Prostate gland (tissue), 2 donors: ENCODE measurements at regions not wholly inside any gene's neighbourhood (a gene's known extent, or its start where the extent isn't known, plus 50 kb on each side); places are given as distances from the start of the nearest gene placed in this dataset.
"Not testable (repeated sequence)": the region's sequence is repeated elsewhere in the genome, so short reads cannot be mapped to it uniquely, and the experiment has no call there.

ENCODE experiments used
- DNase-seq: peaks from one replicate; pipeline ENCODE4 v3.0.0-alpha.2; 2019; ENCODE audit warnings: low spot score
- H3K27ac ChIP-seq, 2 donors: fragments of 200-600 bp; sonication (generic); 2 replicates each; pipeline ENCODE4 v1.5.1; 2017 to 2019
- H3K27me3 ChIP-seq: fragments of 200-600 bp; sonication (generic); replicated peaks from 2 replicates; pipeline ENCODE4 v1.5.1; 2019; ENCODE audit not compliant: insufficient read depth
- H3K36me3 ChIP-seq, 2 donors: fragments of 200-600 bp; sonication (generic); 1 replicate in 1 of 2; 2 replicates in 1 of 2; pipeline versions ENCODE4 v1.5.1 to v1.8.1; 2017 to 2019
- H3K4me1 ChIP-seq: fragments of 200-600 bp; sonication (generic); replicated peaks from 2 replicates; pipeline ENCODE4 v1.5.1; 2019
- H3K4me3 ChIP-seq, 2 donors: fragments of 200-600 bp; sonication (generic); 2 replicates each; pipeline ENCODE4 v1.5.1; 2017 to 2019
- H3K9me3 ChIP-seq: fragments of 200-600 bp; sonication (generic); 2 replicates; pipeline ENCODE4 v1.5.1; 2017
- POLR2A ChIP-seq: fragments of 450-650 bp; IDR thresholded peaks from one replicate; pipeline ENCODE4 v1.6.1; 2016; ENCODE audit warnings: antibody characterized with exemption, mild to moderate bottlenecking
- POLR2AphosphoS5 ChIP-seq: sonication (generic); formaldehyde crosslinking; IDR thresholded peaks from one replicate; pipeline ENCODE4 v1.6.1; 2017; ENCODE audit warnings: antibody characterized with exemption
- WGBS: methylation state at CpG from one replicate; pipeline ENCODE4 v1.1.5; 2018; 5-methylcytosine and 5-hydroxymethylcytosine counted together
- intact Hi-C: fragments of 100-400 bp; cut with DNase I; formaldehyde crosslinking; loops from one replicate; pipeline ENCODE4 v1.14.2; 2022
- TF ChIP-seq, protein P1 (sequence below), 4 experiments: fragments of 200-600 bp in 2 of 4; fragments of 450-650 bp in 2 of 4; sonication (generic) in 2 of 4; IDR thresholded peaks; 1 replicate in 3 of 4; 2 replicates in 1 of 4; pipeline ENCODE4 v1.5.1; 2016 to 2019; ENCODE audit warnings: antibody characterized with exemption in 4 of 4, mild to moderate bottlenecking in 2 of 4, moderate library complexity in 2 of 4

DNA sequence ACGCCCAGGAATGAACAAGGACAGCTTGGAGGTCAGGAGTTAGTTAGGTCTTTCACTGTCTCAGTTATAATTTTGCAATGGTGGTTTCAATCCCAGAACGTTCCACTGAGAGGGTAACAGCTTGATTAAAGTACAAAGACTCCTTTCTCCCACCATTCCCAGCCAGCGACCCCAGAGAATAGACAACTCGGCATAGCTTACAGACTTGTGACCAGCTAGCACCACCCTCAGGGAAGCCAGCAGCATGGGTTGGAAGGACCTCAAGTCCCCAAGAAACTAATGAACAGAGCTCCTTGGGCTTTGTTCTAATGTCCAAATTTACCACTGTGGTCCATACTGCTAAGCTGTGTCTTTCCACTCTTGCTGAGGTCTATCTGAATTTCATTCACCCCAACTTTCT is 72.0 kb upstream of the MED14 start:
- intact Hi-C loops, result no loop called here
- TF ChIP-seq POLR2A (no peak), POLR2AphosphoS5 (no peak)
- TF ChIP-seq, protein P1, sequence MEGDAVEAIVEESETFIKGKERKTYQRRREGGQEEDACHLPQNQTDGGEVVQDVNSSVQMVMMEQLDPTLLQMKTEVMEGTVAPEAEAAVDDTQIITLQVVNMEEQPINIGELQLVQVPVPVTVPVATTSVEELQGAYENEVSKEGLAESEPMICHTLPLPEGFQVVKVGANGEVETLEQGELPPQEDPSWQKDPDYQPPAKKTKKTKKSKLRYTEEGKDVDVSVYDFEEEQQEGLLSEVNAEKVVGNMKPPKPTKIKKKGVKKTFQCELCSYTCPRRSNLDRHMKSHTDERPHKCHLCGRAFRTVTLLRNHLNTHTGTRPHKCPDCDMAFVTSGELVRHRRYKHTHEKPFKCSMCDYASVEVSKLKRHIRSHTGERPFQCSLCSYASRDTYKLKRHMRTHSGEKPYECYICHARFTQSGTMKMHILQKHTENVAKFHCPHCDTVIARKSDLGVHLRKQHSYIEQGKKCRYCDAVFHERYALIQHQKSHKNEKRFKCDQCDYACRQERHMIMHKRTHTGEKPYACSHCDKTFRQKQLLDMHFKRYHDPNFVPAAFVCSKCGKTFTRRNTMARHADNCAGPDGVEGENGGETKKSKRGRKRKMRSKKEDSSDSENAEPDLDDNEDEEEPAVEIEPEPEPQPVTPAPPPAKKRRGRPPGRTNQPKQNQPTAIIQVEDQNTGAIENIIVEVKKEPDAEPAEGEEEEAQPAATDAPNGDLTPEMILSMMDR (IDR thresholded peaks at IDR 0.05), result no peak
- no peak for DNase-seq
- H3K36me3 ChIP-seq, result no peaks in the 10 kb centered on the region
- 69% methylated on average over 4 of the region's 4 CpGs for whole genome bisulfite sequencing
- H3K4me3 ChIP-seq, result no peak overlapping the region
- H3K4me1 ChIP-seq, result no peaks in the 10 kb centered on the region
- H3K27ac ChIP-seq, result no peak overlapping the region
- no peaks in the 10 kb centered on the region for H3K9me3 ChIP-seq
- no peaks in the 10 kb centered on the region for H3K27me3 ChIP-seq

DNA sequence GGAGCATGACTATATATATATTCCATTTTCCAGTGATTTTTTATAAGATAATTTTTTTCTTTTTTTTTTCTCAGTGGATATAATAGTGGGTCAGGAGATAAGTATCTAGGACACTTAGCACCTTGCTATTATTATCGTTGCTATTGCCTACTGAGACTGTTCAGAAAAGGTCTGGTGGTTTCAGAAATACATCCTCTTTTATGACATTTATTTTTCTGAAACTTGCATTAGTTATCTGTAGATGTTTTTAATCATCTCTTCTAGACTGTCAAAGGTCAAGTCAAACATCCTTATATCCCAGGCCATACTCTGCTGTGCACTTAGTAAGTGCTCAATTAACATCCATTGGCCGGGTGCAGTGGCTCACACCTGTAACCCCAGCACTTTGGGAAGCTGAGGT is 72.9 kb upstream of the MED14 start:
- TF ChIP-seq POLR2A, result no peak
- TF ChIP-seq POLR2AphosphoS5, result no peak
- TF ChIP-seq, protein P1 (IDR thresholded peaks at IDR 0.05), result no peak
- no peak overlapping the region for H3K27ac ChIP-seq
- no peak for DNase-seq
- no peaks in the 10 kb centered on the region for H3K36me3 ChIP-seq
- 86% methylated on average over 2 of the region's 2 CpGs for WGBS
- H3K27me3 ChIP-seq, result no peaks in the 10 kb centered on the region
- H3K4me3 ChIP-seq, result no peak overlapping the region
- no peaks in the 10 kb centered on the region for H3K9me3 ChIP-seq
- H3K4me1 ChIP-seq, result no peaks in the 10 kb centered on the region
- intact Hi-C loops, result no loop called here

DNA sequence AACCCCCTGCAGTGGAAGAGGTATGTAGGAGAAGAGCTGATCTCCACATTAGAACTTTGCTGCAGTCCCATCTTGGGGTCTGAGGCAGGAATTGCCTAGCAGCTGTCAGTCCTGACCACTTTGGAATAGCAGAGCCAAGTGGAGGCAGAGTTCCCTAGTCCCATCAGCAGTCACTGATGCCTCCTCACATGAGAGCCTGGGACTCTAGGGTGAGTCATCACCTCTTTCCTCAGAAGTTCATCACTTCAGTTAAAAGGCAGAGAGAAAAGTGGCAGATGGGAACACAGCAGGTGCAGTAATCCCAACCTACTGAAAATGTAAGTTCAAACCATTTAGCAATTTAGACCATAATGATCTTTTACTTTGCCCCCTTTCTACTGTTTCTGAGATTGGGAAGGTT is 73.9 kb upstream of the MED14 start:
- intact Hi-C loops, result no loop called here
- H3K27ac ChIP-seq, result no peak overlapping the region
- no peak for TF ChIP-seq POLR2A
- DNase-seq, result no peak
- H3K36me3 ChIP-seq, result no peaks in the 10 kb centered on the region
- no peaks in the 10 kb centered on the region for H3K27me3 ChIP-seq
- no peaks in the 10 kb centered on the region for H3K9me3 ChIP-seq
- no peak overlapping the region for H3K4me3 ChIP-seq
- no peaks in the 10 kb centered on the region for H3K4me1 ChIP-seq

GRCh38 chrX:40815045-40815444 is 79.7 kb upstream of the MED14 start:
- H3K36me3 ChIP-seq, H3K4me3 ChIP-seq, DNase-seq, H3K4me1 ChIP-seq, H3K27ac ChIP-seq, H3K9me3 ChIP-seq, H3K27me3 ChIP-seq, intact Hi-C loops: not testable (repeated sequence)

- intact Hi-C loops, result no loop called here
- 94% methylated on average over 6 of the region's 6 CpGs for WGBS
Measured at GRCh38 chrX:40816906-40817305, 81.6 kb upstream of the MED14 start.

DNA sequence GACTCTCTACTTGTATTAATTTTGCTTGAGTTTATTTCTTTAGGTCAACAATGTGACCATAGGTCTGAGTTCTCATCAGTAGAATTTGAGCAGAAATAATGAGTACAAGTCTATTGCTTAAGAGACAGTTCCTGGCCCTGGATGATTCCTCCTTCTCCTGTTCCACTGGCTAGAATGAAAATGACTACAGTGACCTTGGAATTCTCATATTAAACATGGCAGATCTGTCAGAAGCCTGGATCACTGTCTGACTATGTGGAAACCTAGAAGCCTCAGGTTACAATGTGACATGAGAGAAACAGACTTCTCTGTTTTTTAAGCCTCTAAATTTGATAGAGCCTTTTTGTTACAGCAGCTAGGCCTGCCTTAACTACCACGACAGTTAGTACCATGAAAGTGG is 82.9 kb upstream of the MED14 start:
- intact Hi-C loops, result no loop called here
- Histone ChIP-seq H3K27me3 (no peaks in the 10 kb centered on the region), H3K4me3 (no peak overlapping the region), H3K9me3 (no peaks in the 10 kb centered on the region), H3K36me3 (no peaks in the 10 kb centered on the region), H3K27ac (no peak overlapping the region), H3K4me1 (no peaks in the 10 kb centered on the region)
- no peak for DNase-seq
- TF ChIP-seq, protein P1 (IDR thresholded peaks at IDR 0.05), result no peak
- TF ChIP-seq POLR2AphosphoS5 (no peak), POLR2A (no peak)
- 85% methylated on average over 1 of the region's 1 CpG for WGBS

More at GRCh38 chrX:40816906-40817305, 81.6 kb upstream of the MED14 start:
- Histone ChIP-seq H3K27me3 (no peaks in the 10 kb centered on the region), H3K4me1 (no peaks in the 10 kb centered on the region), H3K36me3 (no peaks in the 10 kb centered on the region), H3K4me3 (no peak overlapping the region), H3K9me3 (no peaks in the 10 kb centered on the region), H3K27ac (no peak overlapping the region)
- no peak for DNase-seq
- TF ChIP-seq, protein P1 (IDR thresholded peaks at IDR 0.05), result no peak
- TF ChIP-seq POLR2A, result no peak
- no peak for TF ChIP-seq POLR2AphosphoS5
